ENCODE measurements at regions not wholly inside any gene's neighbourhood (a gene's known extent, or its start where the extent isn't known, plus 50 kb on each side); places are given as distances from the start of the nearest gene placed in this dataset.

GRCh38 chr12:115057445-115057844, 373.5 kb upstream of the TBX3 start:
- TF ChIP-seq CTCF (IDR thresholded peaks at IDR 0.05; ENCODE audit: extremely low read depth, missing control alignments): no peak
- no peak for DNase-seq (ENCODE audit: low spot score)

- no peak for TF ChIP-seq CTCF (IDR thresholded peaks at IDR 0.05; ENCODE audit: extremely low read depth, missing control alignments)
Observed at GRCh38 chr12:115051378-115051777, 367.4 kb upstream of the TBX3 start.

GRCh38 chr12:115049614-115050013, 365.6 kb upstream of the TBX3 start:
- no peak for DNase-seq (ENCODE audit: low spot score)
- TF ChIP-seq CTCF (IDR thresholded peaks at IDR 0.05; ENCODE audit: extremely low read depth, missing control alignments): no peak

More at GRCh38 chr12:115051378-115051777, 367.4 kb upstream of the TBX3 start:
- no peak for DNase-seq (ENCODE audit: low spot score)

- no peak for TF ChIP-seq CTCF (IDR thresholded peaks at IDR 0.05; ENCODE audit: extremely low read depth, missing control alignments)
- no peak for DNase-seq (ENCODE audit: low spot score)
Observed at GRCh38 chr12:115046805-115047204, 362.8 kb upstream of the TBX3 start.

GRCh38 chr12:115044073-115044472, 360.1 kb upstream of the TBX3 start:
- no peak for TF ChIP-seq CTCF (IDR thresholded peaks at IDR 0.05; ENCODE audit: extremely low read depth, missing control alignments)
- DNase-seq (ENCODE audit: low spot score): no peak

- no peak for TF ChIP-seq CTCF (IDR thresholded peaks at IDR 0.05; ENCODE audit: extremely low read depth, missing control alignments)
- DNase-seq (ENCODE audit: low spot score): no peak
Observed at GRCh38 chr12:115043079-115043478, 359.1 kb upstream of the TBX3 start.

- DNase-seq (ENCODE audit: low spot score): no peak
- no peak for TF ChIP-seq CTCF (IDR thresholded peaks at IDR 0.05; ENCODE audit: extremely low read depth, missing control alignments)
Observed at GRCh38 chr12:115042341-115042740, 358.4 kb upstream of the TBX3 start.

Data from GM20000 (cell line).